Fibroblast of lung (primary cell): ENCODE measurements at regions not wholly inside any gene's neighbourhood (a gene's known extent, or its start where the extent isn't known, plus 50 kb on each side); places are given as distances from the start of the nearest gene placed in this dataset.

ENCODE experiments used
- DNase-seq, 2 donors: peaks; one replicate each; pipeline versions ENCODE4 v3.0.0 to v3.0.0-alpha.2; 2010; ENCODE audit warnings: low read depth in 2 of 2
- H2AFZ ChIP-seq: 2 replicates; pipeline ENCODE4 v1.5.1; 2012; ENCODE audit warnings: low read length, control low read depth, inconsistent platforms
- H3K27ac ChIP-seq: 2 replicates; pipeline ENCODE4 v1.5.1; 2011; ENCODE audit warnings: low read length, control low read depth; ENCODE audit not compliant: insufficient read depth
- H3K27me3 ChIP-seq: 2 replicates; pipeline ENCODE4 v1.5.1; 2011; ENCODE audit warnings: mild to moderate bottlenecking, low read length; ENCODE audit not compliant: control insufficient read depth, insufficient read depth
- H3K36me3 ChIP-seq: 2 replicates; pipeline ENCODE4 v1.5.1; 2011; ENCODE audit warnings: low read length; ENCODE audit not compliant: control insufficient read depth, insufficient read depth
- H3K4me1 ChIP-seq: 2 replicates; pipeline ENCODE4 v1.5.1; 2011; ENCODE audit warnings: low read length; ENCODE audit not compliant: control insufficient read depth, insufficient read depth; ENCODE audit errors: extremely low read depth
- H3K4me2 ChIP-seq: 2 replicates; pipeline ENCODE4 v1.5.1; 2011; ENCODE audit warnings: low read length, control low read depth; ENCODE audit not compliant: insufficient read depth; ENCODE audit errors: extremely low read depth
- H3K4me3 ChIP-seq, 4 experiments: fragments of 200-600 bp in 1 of 4; sonication (generic) in 1 of 4; replicated peaks in 1 of 4; 2 replicates each; pipeline ENCODE4 v1.5.1; 2011 to 2016; ENCODE audit warnings: low read length in 4 of 4, low read depth in 3 of 4, mild to moderate bottlenecking in 3 of 4, control low read depth in 2 of 4, inconsistent platforms in 1 of 4, mixed read lengths in 1 of 4; ENCODE audit not compliant: insufficient read depth in 1 of 4; ENCODE audit errors: control extremely low read depth in 1 of 4
- H3K79me2 ChIP-seq: 2 replicates; pipeline ENCODE4 v1.5.1; 2012; ENCODE audit warnings: mild to moderate bottlenecking, low read length, inconsistent platforms; ENCODE audit not compliant: control insufficient read depth, insufficient read depth
- H3K9ac ChIP-seq: 2 replicates; pipeline ENCODE4 v1.5.1; 2011; ENCODE audit warnings: mild to moderate bottlenecking, low read length, control low read depth; ENCODE audit not compliant: insufficient read depth
- H3K9me3 ChIP-seq: 2 replicates; pipeline ENCODE4 v1.5.1; 2012; ENCODE audit warnings: low read depth, low read length; ENCODE audit not compliant: control insufficient read depth, insufficient read depth
- H4K20me1 ChIP-seq: 2 replicates; pipeline ENCODE4 v1.5.1; 2011; ENCODE audit warnings: low read length; ENCODE audit not compliant: control insufficient read depth, insufficient read depth; ENCODE audit errors: extremely low read depth
- CTCF ChIP-seq, 2 donors: IDR thresholded peaks in 1 of 2; conservative IDR thresholded peaks in 1 of 2; 1 replicate in 1 of 2; 2 replicates in 1 of 2; pipeline ENCODE4 v1.5.1; 2011 to 2012; ENCODE audit warnings: low read length in 2 of 2, control low read depth in 1 of 2, inconsistent platforms in 1 of 2, low read depth in 1 of 2, mild to moderate bottlenecking in 1 of 2
- EZH2 ChIP-seq: IDR thresholded peaks from 2 replicates; pipeline ENCODE4 v1.5.1; 2012; ENCODE audit warnings: low read length, control low read depth, mild to moderate bottlenecking; ENCODE audit errors: missing control alignments

GRCh38 chr3:94314218-94314883 lies 251.5 kb downstream of the NSUN3 start:
- Histone ChIP-seq H3K4me1 (no peaks in the 10 kb centered on the region), H3K4me3 (no peak overlapping the region), H3K27ac (no peak overlapping the region), H4K20me1 (no peaks in the 10 kb centered on the region), H3K79me2 (no peaks in the 10 kb centered on the region), H3K27me3 (no peaks in the 10 kb centered on the region), H3K36me3 (no peaks in the 10 kb centered on the region), H3K4me2 (no peak overlapping the region), H2AFZ (no peak overlapping the region), H3K9ac (no peak overlapping the region), H3K9me3 (no peaks in the 10 kb centered on the region)
- DNase-seq = no peak
- TF ChIP-seq EZH2 = no peak
- TF ChIP-seq CTCF (conservative IDR thresholded peaks at IDR 0.05 in 1 of 2, IDR thresholded peaks at IDR 0.05 in 1 of 2; ENCODE audit: low read depth in 1 of 2, low read length in 2 of 2) = no peak

GRCh38 chr3:94317017-94317416 lies 254.2 kb downstream of the NSUN3 start:
- H3K4me1 ChIP-seq = no peaks in the 10 kb centered on the region
- no peaks in the 10 kb centered on the region for H3K36me3 ChIP-seq
- H2AFZ ChIP-seq = no peak overlapping the region
- H3K79me2 ChIP-seq = no peaks in the 10 kb centered on the region
- H3K27ac ChIP-seq = no peak overlapping the region
- no peak overlapping the region for H3K4me3 ChIP-seq
- H3K4me2 ChIP-seq = no peak overlapping the region
- no peaks in the 10 kb centered on the region for H3K9me3 ChIP-seq
- TF ChIP-seq CTCF (conservative IDR thresholded peaks at IDR 0.05 in 1 of 2, IDR thresholded peaks at IDR 0.05 in 1 of 2; ENCODE audit: low read depth in 1 of 2, low read length in 2 of 2) (no peak), EZH2 (no peak)
- H3K27me3 ChIP-seq = no peaks in the 10 kb centered on the region
- H3K9ac ChIP-seq = no peak overlapping the region
- H4K20me1 ChIP-seq = no peaks in the 10 kb centered on the region
- no peak for DNase-seq

GRCh38 chr3:94323596-94323995 lies 260.7 kb downstream of the NSUN3 start:
- no peaks in the 10 kb centered on the region for H3K79me2 ChIP-seq
- H3K4me3 ChIP-seq = no peak overlapping the region
- H3K9ac ChIP-seq = no peak overlapping the region
- no peak overlapping the region for H3K27ac ChIP-seq
- no peak overlapping the region for H3K4me2 ChIP-seq
- DNase-seq = no peak
- H3K9me3 ChIP-seq = no peaks in the 10 kb centered on the region
- no peaks in the 10 kb centered on the region for H3K36me3 ChIP-seq
- TF ChIP-seq CTCF (conservative IDR thresholded peaks at IDR 0.05 in 1 of 2, IDR thresholded peaks at IDR 0.05 in 1 of 2; ENCODE audit: low read depth in 1 of 2, low read length in 2 of 2) = no peak
- H3K27me3 ChIP-seq = no peaks in the 10 kb centered on the region
- H2AFZ ChIP-seq = no peak overlapping the region
- H4K20me1 ChIP-seq = no peaks in the 10 kb centered on the region
- no peaks in the 10 kb centered on the region for H3K4me1 ChIP-seq
